Fibroblast of mammary gland (primary cell): ENCODE measurements at regions not wholly inside any gene's neighbourhood (a gene's known extent, or its start where the extent isn't known, plus 50 kb on each side); places are given as distances from the start of the nearest gene placed in this dataset.

Experiments used
- DNase-seq: peaks from one replicate; pipeline ENCODE4 v3.0.0-alpha.2; 2010; ENCODE audit warnings: low read depth
- H3K4me3 ChIP-seq: 2 replicates; pipeline ENCODE4 v1.5.1; 2011; ENCODE audit warnings: low read depth, mild to moderate bottlenecking, low read length, moderate library complexity; ENCODE audit not compliant: control insufficient read depth
- CTCF ChIP-seq: conservative IDR thresholded peaks from 2 replicates; pipeline ENCODE4 v1.5.1; 2011; ENCODE audit warnings: low read depth, low read length, inconsistent platforms; ENCODE audit not compliant: control insufficient read depth, insufficient read depth

GRCh38 chr16:5461141-5461540 lies 363.5 kb upstream of the EEF2KMT start:
- no peak for DNase-seq
- no peak overlapping the region for H3K4me3 ChIP-seq
- no peak for TF ChIP-seq CTCF

DNA sequence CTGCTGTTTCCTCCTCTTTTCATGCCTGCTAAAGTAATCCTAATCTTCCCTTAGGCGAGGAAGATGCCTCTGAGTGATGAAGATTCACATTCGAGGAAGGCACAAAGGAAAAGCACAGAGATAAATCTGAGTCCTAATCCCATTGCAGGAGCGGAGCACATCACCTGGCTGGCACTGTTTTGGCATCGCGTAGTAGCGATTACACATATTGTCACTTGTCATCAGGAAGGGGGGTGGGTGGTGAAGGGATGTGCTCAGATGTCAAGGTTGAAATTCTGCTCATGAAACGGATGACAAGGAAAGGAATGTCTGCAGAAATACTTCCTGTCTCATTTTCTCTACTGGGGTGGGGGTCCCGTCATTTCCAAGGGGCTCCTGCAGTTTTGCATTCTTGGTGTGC lies 363.1 kb upstream of the EEF2KMT start:
- no peak for DNase-seq
- H3K4me3 ChIP-seq, result no peak overlapping the region
- no peak for TF ChIP-seq CTCF

DNA sequence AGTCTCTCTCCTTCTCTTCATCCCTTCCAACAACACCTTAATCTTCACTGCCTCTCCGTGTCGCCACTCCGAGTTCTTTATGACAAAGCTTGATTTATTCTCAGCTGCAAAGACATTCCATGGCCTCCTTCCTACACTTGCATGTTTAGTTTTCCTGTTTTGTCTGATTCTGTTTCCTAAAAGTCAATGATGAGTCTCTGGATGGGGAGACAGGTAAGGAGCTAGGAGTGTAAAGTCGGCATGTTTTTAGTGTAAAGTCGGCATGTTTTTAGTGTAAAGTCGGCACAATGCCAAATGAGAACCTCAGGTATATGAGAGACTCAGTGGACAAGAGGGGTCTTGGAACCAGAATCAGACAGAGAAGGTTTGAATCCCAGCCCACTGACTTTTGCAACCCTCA lies 362.3 kb upstream of the EEF2KMT start:
- no peak for DNase-seq
- TF ChIP-seq CTCF, result no peak
- H3K4me3 ChIP-seq, result no peak overlapping the region

DNA sequence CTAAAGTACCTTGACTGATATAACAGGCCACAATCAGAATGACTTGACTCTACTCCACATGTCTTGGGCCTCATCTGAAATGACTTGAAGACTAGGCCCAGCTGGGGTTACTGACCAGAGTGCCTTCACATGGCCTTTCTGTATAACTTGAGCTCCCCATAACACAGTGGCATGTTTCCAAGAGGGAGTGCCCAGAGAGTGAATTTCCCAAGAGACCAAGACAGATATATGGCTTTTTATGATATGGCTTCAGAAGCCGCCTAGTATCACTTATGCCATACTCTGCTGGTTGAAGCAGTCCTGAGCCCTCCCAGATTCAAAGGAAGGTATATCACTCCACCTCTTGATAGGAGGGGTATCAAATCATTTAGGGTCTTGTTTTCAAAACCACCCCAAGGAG lies 357.5 kb upstream of the EEF2KMT start:
- no peak for TF ChIP-seq CTCF
- H3K4me3 ChIP-seq, result no peak overlapping the region
- DNase-seq, result no peak

DNA sequence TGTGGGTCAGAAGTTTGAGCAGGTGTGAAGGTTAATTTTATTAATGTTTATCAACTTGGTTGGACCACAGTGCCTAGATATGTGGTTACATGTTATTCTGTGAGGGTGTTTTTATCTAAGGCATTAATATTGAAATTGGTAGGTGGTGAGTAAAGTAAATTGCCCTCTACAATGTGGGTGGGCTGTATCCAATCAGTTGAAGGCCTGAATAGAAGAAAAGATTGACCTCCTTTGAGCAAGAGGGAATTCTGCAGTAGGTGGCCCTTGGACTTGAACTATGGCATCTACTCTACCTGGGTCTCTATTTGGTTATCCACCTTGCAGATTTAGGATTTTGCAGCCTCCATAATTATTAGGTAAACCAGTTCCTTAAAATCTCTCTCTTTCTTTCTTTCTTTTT lies 356.8 kb upstream of the EEF2KMT start:
- no peak overlapping the region for H3K4me3 ChIP-seq
- no peak for DNase-seq
- no peak for TF ChIP-seq CTCF

- no peak for DNase-seq
- TF ChIP-seq CTCF, result no peak
- no peak overlapping the region for H3K4me3 ChIP-seq
These were observed 354.0 kb upstream of the EEF2KMT start for GRCh38 chr16:5451641-5452040.

GRCh38 chr16:5450409-5451104 lies 353.0 kb upstream of the EEF2KMT start:
- TF ChIP-seq CTCF, result no peak
- no peak overlapping the region for H3K4me3 ChIP-seq
- no peak for DNase-seq
